ENCODE measurements at regions not wholly inside any gene's neighbourhood (a gene's known extent, or its start where the extent isn't known, plus 50 kb on each side); places are given as distances from the start of the nearest gene placed in this dataset.

DNA sequence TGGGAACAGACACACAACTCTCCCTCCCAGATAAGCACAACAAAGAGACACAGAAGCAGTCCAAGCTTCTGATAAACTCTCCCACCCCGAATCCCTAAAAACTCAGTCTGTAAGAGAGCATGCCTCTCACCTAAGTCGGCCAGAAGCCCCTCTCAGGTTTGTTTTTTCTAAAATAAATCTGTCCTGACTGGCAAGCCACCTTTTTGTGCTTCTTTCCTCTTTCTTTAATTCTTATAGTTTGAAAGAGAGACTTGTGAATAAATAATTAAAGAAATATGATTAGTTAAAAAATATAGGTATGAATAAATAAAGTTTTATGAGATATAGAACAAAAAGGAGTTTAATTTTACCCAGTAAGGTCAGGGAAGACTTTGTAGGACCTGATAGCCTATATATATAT, 329.0 kb upstream of the SLCO3A1 start:
- TF ChIP-seq JUND (IDR thresholded peaks at IDR 0.05) (no peak), TAF1 (conservative IDR thresholded peaks at IDR 0.05) (no peak), HNF4G (IDR thresholded peaks at IDR 0.05) (no peak), RXRA (IDR thresholded peaks at IDR 0.05) (no peak), RAD21 (IDR thresholded peaks at IDR 0.05) (no peak), YY1 (IDR thresholded peaks at IDR 0.05) (no peak), SP1 (IDR thresholded peaks at IDR 0.05) (no peak)
- TF ChIP-seq, protein P1, sequence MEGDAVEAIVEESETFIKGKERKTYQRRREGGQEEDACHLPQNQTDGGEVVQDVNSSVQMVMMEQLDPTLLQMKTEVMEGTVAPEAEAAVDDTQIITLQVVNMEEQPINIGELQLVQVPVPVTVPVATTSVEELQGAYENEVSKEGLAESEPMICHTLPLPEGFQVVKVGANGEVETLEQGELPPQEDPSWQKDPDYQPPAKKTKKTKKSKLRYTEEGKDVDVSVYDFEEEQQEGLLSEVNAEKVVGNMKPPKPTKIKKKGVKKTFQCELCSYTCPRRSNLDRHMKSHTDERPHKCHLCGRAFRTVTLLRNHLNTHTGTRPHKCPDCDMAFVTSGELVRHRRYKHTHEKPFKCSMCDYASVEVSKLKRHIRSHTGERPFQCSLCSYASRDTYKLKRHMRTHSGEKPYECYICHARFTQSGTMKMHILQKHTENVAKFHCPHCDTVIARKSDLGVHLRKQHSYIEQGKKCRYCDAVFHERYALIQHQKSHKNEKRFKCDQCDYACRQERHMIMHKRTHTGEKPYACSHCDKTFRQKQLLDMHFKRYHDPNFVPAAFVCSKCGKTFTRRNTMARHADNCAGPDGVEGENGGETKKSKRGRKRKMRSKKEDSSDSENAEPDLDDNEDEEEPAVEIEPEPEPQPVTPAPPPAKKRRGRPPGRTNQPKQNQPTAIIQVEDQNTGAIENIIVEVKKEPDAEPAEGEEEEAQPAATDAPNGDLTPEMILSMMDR (IDR thresholded peaks at IDR 0.05; ENCODE audit: low read depth, low read length, missing input control) = no peak
- TF ChIP-seq, protein P2, sequence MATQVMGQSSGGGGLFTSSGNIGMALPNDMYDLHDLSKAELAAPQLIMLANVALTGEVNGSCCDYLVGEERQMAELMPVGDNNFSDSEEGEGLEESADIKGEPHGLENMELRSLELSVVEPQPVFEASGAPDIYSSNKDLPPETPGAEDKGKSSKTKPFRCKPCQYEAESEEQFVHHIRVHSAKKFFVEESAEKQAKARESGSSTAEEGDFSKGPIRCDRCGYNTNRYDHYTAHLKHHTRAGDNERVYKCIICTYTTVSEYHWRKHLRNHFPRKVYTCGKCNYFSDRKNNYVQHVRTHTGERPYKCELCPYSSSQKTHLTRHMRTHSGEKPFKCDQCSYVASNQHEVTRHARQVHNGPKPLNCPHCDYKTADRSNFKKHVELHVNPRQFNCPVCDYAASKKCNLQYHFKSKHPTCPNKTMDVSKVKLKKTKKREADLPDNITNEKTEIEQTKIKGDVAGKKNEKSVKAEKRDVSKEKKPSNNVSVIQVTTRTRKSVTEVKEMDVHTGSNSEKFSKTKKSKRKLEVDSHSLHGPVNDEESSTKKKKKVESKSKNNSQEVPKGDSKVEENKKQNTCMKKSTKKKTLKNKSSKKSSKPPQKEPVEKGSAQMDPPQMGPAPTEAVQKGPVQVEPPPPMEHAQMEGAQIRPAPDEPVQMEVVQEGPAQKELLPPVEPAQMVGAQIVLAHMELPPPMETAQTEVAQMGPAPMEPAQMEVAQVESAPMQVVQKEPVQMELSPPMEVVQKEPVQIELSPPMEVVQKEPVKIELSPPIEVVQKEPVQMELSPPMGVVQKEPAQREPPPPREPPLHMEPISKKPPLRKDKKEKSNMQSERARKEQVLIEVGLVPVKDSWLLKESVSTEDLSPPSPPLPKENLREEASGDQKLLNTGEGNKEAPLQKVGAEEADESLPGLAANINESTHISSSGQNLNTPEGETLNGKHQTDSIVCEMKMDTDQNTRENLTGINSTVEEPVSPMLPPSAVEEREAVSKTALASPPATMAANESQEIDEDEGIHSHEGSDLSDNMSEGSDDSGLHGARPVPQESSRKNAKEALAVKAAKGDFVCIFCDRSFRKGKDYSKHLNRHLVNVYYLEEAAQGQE (IDR thresholded peaks at IDR 0.05) = no peak
- TF ChIP-seq, protein P3, sequence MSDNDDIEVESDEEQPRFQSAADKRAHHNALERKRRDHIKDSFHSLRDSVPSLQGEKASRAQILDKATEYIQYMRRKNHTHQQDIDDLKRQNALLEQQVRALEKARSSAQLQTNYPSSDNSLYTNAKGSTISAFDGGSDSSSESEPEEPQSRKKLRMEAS (IDR thresholded peaks at IDR 0.05) = no peak
